GM13976 (cell line): ENCODE measurements at regions not wholly inside any gene's neighbourhood (a gene's known extent, or its start where the extent isn't known, plus 50 kb on each side); places are given as distances from the start of the nearest gene placed in this dataset.

Source experiments
- DNase-seq: peaks from one replicate; pipeline ENCODE4 v3.0.0; 2012; ENCODE audit warnings: low spot score
- in situ Hi-C: fragments of 300-500 bp; cut with MboI; formaldehyde crosslinking; loops from one replicate; pipeline ENCODE4 v1.12.0; 2022; ENCODE audit warnings: low sequenced_read_pairs, mixed read lengths, inconsistent platforms; ENCODE audit not compliant: unreplicated experiment
- TF ChIP-seq, protein P1 (sequence below): IDR thresholded peaks from 2 replicates; pipeline ENCODE4 v1.5.1; 2012; ENCODE audit warnings: borderline replicate concordance, mild to moderate bottlenecking; ENCODE audit not compliant: insufficient read depth; ENCODE audit errors: extremely low read depth, missing control alignments, control extremely low read depth

DNA sequence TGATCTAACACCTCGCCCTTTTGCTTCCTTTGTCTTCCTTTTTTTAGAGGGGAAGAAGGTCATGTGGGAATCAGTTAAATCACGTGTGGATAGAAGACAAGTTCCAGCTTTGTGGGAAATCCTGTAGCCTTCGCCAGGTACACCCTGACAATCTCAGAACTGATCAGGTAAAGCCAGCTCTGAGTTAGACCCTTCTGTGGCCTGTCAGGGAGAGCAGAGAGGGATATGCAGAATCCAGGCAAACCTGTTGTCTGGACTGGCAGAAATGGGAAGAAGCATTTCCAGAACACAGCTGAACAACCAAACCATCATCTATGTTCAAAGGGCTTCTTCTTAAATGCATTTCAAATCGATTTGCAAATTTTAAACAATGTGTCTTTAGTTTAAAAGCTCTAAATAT lies 247.4 kb upstream of the FN1 start:
- DNase-seq = no peak
- TF ChIP-seq, protein P1, sequence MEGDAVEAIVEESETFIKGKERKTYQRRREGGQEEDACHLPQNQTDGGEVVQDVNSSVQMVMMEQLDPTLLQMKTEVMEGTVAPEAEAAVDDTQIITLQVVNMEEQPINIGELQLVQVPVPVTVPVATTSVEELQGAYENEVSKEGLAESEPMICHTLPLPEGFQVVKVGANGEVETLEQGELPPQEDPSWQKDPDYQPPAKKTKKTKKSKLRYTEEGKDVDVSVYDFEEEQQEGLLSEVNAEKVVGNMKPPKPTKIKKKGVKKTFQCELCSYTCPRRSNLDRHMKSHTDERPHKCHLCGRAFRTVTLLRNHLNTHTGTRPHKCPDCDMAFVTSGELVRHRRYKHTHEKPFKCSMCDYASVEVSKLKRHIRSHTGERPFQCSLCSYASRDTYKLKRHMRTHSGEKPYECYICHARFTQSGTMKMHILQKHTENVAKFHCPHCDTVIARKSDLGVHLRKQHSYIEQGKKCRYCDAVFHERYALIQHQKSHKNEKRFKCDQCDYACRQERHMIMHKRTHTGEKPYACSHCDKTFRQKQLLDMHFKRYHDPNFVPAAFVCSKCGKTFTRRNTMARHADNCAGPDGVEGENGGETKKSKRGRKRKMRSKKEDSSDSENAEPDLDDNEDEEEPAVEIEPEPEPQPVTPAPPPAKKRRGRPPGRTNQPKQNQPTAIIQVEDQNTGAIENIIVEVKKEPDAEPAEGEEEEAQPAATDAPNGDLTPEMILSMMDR = no peak
- in situ Hi-C loops = no loop called here

DNA sequence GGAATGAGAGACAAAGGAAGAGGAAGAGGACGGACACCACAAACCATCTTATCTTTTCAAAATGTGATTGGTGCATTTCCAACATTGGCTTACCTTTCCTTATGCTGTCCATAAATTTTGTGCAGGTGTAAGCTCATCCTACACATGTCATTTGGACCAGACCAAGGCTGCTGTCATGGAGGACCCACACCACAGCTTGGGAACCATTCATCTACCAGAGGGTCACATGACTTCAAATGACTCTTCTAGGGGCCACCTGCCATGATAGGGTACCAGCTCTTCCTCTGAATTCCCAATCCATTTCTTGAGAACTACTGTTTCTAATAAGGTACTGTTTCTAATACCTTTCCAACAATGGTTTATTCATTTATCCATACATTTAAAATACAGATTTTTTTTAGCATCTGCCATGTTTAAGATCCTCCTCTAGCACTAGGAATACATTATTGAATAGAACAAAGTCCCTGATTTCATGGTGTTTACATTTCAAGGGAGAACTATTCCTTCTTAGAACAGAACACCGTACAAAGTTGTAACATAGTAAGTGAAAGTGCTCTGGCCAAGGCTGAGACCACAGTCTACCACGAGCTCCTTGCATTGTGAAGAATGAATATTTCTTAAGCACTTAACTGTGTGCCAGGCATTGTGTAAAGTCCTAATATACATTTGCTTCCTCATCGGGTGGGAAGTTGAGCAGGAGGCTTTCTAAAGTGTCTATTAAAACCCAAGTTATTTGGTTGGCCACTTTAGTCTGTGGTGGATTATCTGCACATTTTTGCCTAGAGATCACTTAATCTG lies 246.1 kb upstream of the FN1 start:
- TF ChIP-seq, protein P1 = no peak
- no peak for DNase-seq
- in situ Hi-C loops = no loop called here

DNA sequence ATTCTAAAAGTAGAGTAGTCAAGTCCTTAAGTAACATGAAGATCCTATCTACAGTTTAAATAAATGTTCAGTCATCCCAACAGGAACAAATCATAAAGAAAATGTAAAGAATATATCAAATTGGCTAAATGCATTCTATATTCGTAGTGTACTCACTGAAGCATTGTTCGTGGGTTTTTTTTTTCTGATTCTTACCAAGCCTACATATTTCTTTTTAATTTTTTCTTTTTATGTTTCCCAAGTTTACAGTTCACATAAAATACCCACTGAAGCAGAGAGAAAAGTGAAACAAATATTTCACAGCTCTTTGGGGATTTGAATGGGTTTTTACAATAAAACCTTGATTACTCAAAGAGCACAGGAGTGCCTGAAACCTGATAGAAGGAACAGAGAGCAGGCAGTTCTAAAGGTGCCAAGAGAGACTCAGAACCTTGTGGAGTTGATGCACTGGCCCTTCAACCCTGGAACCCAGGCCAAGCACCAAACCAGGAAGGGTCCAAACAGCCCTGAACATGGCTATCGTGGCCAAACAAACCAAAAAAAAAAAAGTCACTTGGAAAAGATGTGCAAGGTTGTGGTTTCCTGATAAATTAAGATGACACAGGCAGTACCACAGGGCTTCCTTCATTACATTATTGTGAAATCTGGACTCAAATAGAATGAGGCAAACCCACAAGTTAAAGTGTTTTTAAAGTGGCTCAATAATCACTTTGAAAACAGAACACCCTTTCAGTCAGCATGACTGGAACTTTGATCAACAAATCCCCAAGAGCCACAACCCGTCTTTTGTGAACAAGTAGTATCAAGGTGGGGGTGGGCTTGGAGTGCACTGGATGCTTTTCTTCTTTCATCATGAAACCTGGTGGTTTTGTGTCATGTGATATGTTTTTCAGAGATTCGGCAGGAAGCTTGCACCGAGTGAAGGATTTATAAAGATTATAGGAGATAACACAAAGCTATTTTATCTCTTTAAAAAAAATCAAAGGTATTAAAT lies 245.0 kb upstream of the FN1 start:
- no peak for DNase-seq
- in situ Hi-C loops = no loop called here
- TF ChIP-seq, protein P1 = no peak

DNA sequence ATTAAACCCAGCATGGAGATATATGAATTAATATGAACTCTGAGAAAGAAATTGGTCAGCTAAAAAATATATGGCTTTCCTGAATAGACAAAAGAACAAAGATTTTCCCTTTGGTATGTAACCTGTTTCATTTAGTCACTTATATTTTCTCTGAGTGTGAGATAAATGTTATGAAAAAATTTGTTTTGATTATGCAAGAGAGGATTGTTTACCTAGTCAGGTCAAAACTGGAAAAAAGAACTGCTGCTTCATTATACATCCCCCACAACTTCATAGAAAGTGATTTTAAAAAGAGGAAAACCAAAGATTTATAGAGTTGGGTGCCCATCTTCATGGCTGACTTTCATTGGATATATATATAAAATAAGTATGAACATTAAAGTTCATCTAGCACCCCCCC lies 242.2 kb upstream of the FN1 start:
- in situ Hi-C loops = no loop called here
- TF ChIP-seq, protein P1 = no peak
- no peak for DNase-seq

DNA sequence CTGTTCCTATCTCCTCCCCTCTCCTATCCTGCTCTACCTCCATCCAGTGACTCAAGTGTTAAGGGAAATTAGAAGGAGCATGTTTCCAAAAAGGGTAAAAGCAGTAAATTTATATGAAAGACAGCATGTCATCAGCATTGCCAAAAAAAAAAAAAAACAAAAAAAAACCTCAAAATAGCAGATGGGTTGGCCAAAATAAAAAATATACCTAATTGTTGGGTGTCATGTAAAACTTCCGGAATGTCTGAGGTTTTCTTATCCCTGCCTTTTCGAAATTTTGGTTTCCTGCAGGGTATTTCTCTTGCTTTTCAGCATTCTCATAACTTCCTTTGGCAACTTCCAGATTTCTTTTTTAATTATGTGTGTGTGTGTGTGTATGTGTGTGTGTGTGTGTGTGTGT lies 241.6 kb upstream of the FN1 start:
- in situ Hi-C loops = no loop called here
- TF ChIP-seq, protein P1 = no peak
- DNase-seq = no peak

DNA sequence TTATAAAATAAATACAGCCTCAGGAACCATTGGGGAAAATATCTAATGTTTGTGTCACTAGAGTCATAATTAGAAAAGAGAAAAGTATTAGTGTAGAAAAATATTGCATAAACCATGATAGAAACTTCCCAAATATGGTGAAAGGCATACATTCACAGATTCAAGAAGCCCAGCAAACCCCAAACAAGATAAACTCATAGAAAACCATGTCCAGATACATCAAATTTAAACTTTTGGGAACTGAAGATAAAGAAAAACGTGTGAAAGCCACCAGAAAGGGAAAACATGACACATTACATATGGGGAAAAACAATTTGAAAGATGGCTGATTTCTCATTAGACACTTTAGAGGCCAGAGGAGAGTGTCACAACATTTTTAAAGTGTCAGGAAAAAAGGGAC lies 236.5 kb upstream of the FN1 start:
- DNase-seq = no peak
- in situ Hi-C loops = no loop called here
- TF ChIP-seq, protein P1 = no peak
